ENCODE measurements at regions not wholly inside any gene's neighbourhood (a gene's known extent, or its start where the extent isn't known, plus 50 kb on each side); places are given as distances from the start of the nearest gene placed in this dataset.

GRCh38 chr14:87264272-87264785 lies 728.7 kb downstream of the GALC start:
- ChIA-PET CTCF (no interaction called here), RAD21 (ENCODE audit: unreplicated experiment) (no interaction called here), SMC1A (ENCODE audit: uncharacterized antibody, unreplicated experiment) (no interaction called here), POLR2A (no interaction called here)
- Histone ChIP-seq H4K20me1 (ENCODE audit: control insufficient read depth, insufficient read depth) (no peaks in the 10 kb centered on the region), H2AFZ (ENCODE audit: control insufficient read depth, low read depth, low read length) (no peak overlapping the region), H3K4me2 (ENCODE audit: control insufficient read depth, insufficient read depth) (no peak overlapping the region), H3K27me3 (replicated peaks in 1 of 2; ENCODE audit: control insufficient read depth in 2 of 2, insufficient read depth in 2 of 2, low read length in 1 of 2) (no peaks in the 10 kb centered on the region), H3K79me2 (ENCODE audit: control insufficient read depth, insufficient read depth, low read length) (no peaks in the 10 kb centered on the region), H3K4me1 (ENCODE audit: control insufficient read depth, insufficient read depth, low read length) (no peaks in the 10 kb centered on the region), H3K9ac (ENCODE audit: control insufficient read depth, insufficient read depth, low read length) (no peak overlapping the region), H3K36me3 (ENCODE audit: control insufficient read depth in 2 of 2, insufficient read depth in 2 of 2, low read length in 1 of 2) (no peaks in the 10 kb centered on the region), H3K9me3 (replicated peaks; ENCODE audit: control insufficient read depth, insufficient read depth, low read length) (no peaks in the 10 kb centered on the region), H3K4me3 (no peak overlapping the region), H3K27ac (ENCODE audit: control insufficient read depth, insufficient read depth) (no peak overlapping the region)
- intact Hi-C loops (cut with micrococcal nuclease; ENCODE audit: unreplicated experiment) (no loop called here), in situ Hi-C loops (cut with MboI) (no loop called here)
- TF ChIP-seq HDAC2 (IDR thresholded peaks at IDR 0.05) (no peak), NR2C2 (IDR thresholded peaks at IDR 0.05; ENCODE audit: borderline replicate concordance, control insufficient read depth, insufficient read length, low read depth) (no peak)
- no peak for DNase-seq (ENCODE audit: low read depth, low spot score)
- no peak for ATAC-seq
- BruUV-seq (replicated peaks): no TSS peak
- no peak for FAIRE-seq
- WGBS (ENCODE audit: insufficient coverage, insufficient replicate concordance, low lambda C conversion rate, missing lambda C conversion rate): 14% methylated on average over 2 of the region's 2 CpGs

- DNase-seq (ENCODE audit: low read depth, low spot score) (no peak), FAIRE-seq (no peak), ATAC-seq (no peak)
- no peak overlapping the region for H3K4me2 ChIP-seq (ENCODE audit: control insufficient read depth, insufficient read depth)
- in situ Hi-C loops (cut with MboI): no loop called here
- no TSS peak for BruUV-seq (replicated peaks)
- H3K4me3 ChIP-seq: no peak overlapping the region
- ChIA-PET CTCF (no interaction called here), POLR2A (no interaction called here), RAD21 (ENCODE audit: unreplicated experiment) (no interaction called here), SMC1A (ENCODE audit: uncharacterized antibody, unreplicated experiment) (no interaction called here)
- intact Hi-C loops (cut with micrococcal nuclease; ENCODE audit: unreplicated experiment): no loop called here
- H3K27ac ChIP-seq (ENCODE audit: control insufficient read depth, insufficient read depth): no peak overlapping the region
- H2AFZ ChIP-seq (ENCODE audit: control insufficient read depth, low read depth, low read length): no peak overlapping the region
- H3K9me3 ChIP-seq (replicated peaks; ENCODE audit: control insufficient read depth, insufficient read depth, low read length): no peaks in the 10 kb centered on the region
- no peak overlapping the region for H3K9ac ChIP-seq (ENCODE audit: control insufficient read depth, insufficient read depth, low read length)
- H3K4me1 ChIP-seq (ENCODE audit: control insufficient read depth, insufficient read depth, low read length): no peaks in the 10 kb centered on the region
- H4K20me1 ChIP-seq (ENCODE audit: control insufficient read depth, insufficient read depth): no peaks in the 10 kb centered on the region
- no peaks in the 10 kb centered on the region for H3K79me2 ChIP-seq (ENCODE audit: control insufficient read depth, insufficient read depth, low read length)
- no peaks in the 10 kb centered on the region for H3K36me3 ChIP-seq (ENCODE audit: control insufficient read depth in 2 of 2, insufficient read depth in 2 of 2, low read length in 1 of 2)
- 37% methylated on average over 2 of the region's 2 CpGs for WGBS (ENCODE audit: insufficient coverage, insufficient replicate concordance, low lambda C conversion rate, missing lambda C conversion rate)
- H3K27me3 ChIP-seq (replicated peaks in 1 of 2; ENCODE audit: control insufficient read depth in 2 of 2, insufficient read depth in 2 of 2, low read length in 1 of 2): no peaks in the 10 kb centered on the region
- TF ChIP-seq ZBTB11 (CRISPR knock-in tag; IDR thresholded peaks at IDR 0.05) (no peak), SUZ12 (IDR thresholded peaks at IDR 0.05; ENCODE audit: unreplicated experiment) (no peak), RB1 (IDR thresholded peaks at IDR 0.05; ENCODE audit: borderline replicate concordance) (no peak), STAT1 (conservative IDR thresholded peaks at IDR 0.05) (no peak), STAT3 (IDR thresholded peaks at IDR 0.05; ENCODE audit: low read depth, low read length) (no peak), ZBTB4 (CRISPR knock-in tag; IDR thresholded peaks at IDR 0.05) (no peak), TCF12 (IDR thresholded peaks at IDR 0.05; ENCODE audit: low read depth, low read length) (no peak), IRF5 (IDR thresholded peaks at IDR 0.05; ENCODE audit: borderline replicate concordance) (no peak), FOXM1 (IDR thresholded peaks at IDR 0.05; ENCODE audit: low read depth, low read length) (no peak)
These were observed 731.4 kb downstream of the GALC start for GRCh38 chr14:87261621-87262020.
